Islet precursor cell (in vitro differentiated cells): ENCODE measurements at regions not wholly inside any gene's neighbourhood (a gene's known extent, or its start where the extent isn't known, plus 50 kb on each side); places are given as distances from the start of the nearest gene placed in this dataset.
A peak's percentile ranks its signal among the peaks of the same experiment; 100 is the strongest.

ENCODE experiments used
- DNase-seq: peaks from one replicate; pipeline ENCODE4 v3.0.0-alpha.2; 2018

GRCh38 chr10:128322106-128322505 lies 195.9 kb upstream of the MKI67 start:
- DNase-seq: no peak

GRCh38 chr10:128322950-128323349 lies 196.7 kb upstream of the MKI67 start:
- DNase-seq: peak; percentile 62

- DNase-seq: peak; percentile 87
Observed at GRCh38 chr10:128324058-128324827, 198.0 kb upstream of the MKI67 start.

- peak; percentile 46 for DNase-seq
Observed at GRCh38 chr10:128325788-128326187, 199.6 kb upstream of the MKI67 start.

- DNase-seq: peak; percentile 40
Observed at GRCh38 chr10:128326251-128326650, 200.0 kb upstream of the MKI67 start.

- no peak for DNase-seq
Observed at GRCh38 chr10:128326851-128327250, 200.6 kb upstream of the MKI67 start.

GRCh38 chr10:128336401-128336800 lies 210.2 kb upstream of the MKI67 start:
- DNase-seq: no peak

GRCh38 chr10:128337860-128338378 lies 211.7 kb upstream of the MKI67 start:
- DNase-seq: no peak

- DNase-seq: no peak
Observed at GRCh38 chr10:128338951-128339350, 212.7 kb upstream of the MKI67 start.

GRCh38 chr10:128339753-128340152 lies 213.5 kb upstream of the MKI67 start:
- DNase-seq: no peak

- no peak for DNase-seq
Observed at GRCh38 chr10:128345353-128345752, 219.1 kb upstream of the MKI67 start.

GRCh38 chr10:128360783-128361182 lies 234.6 kb upstream of the MKI67 start:
- DNase-seq: no peak

GRCh38 chr10:128361487-128361886 lies 235.3 kb upstream of the MKI67 start:
- no peak for DNase-seq

- DNase-seq: no peak
Observed at GRCh38 chr10:128362514-128362913, 236.3 kb upstream of the MKI67 start.

- DNase-seq: no peak
Observed at GRCh38 chr10:128364631-128365030, 238.4 kb upstream of the MKI67 start.

GRCh38 chr10:128365156-128365725 lies 239.0 kb upstream of the MKI67 start:
- DNase-seq: no peak

- no peak for DNase-seq
Observed at GRCh38 chr10:128367807-128368206, 241.6 kb upstream of the MKI67 start.

- no peak for DNase-seq
Observed at GRCh38 chr10:128369101-128369650, 243.0 kb upstream of the MKI67 start.

GRCh38 chr10:128373071-128373749 lies 247.0 kb upstream of the MKI67 start:
- no peak for DNase-seq

GRCh38 chr10:128373831-128374230 lies 247.6 kb upstream of the MKI67 start:
- no peak for DNase-seq

GRCh38 chr10:128375171-128375570 lies 248.9 kb upstream of the MKI67 start:
- DNase-seq: no peak

- DNase-seq: no peak
Observed at GRCh38 chr10:128377364-128377987, 251.3 kb upstream of the MKI67 start.

GRCh38 chr10:128377988-128378387 lies 251.8 kb upstream of the MKI67 start:
- no peak for DNase-seq
